SH-SY5Y (cell line): ENCODE measurements at regions not wholly inside any gene's neighbourhood (a gene's known extent, or its start where the extent isn't known, plus 50 kb on each side); places are given as distances from the start of the nearest gene placed in this dataset.

ENCODE experiments used
- GATA2 ChIP-seq: IDR thresholded peaks from 2 replicates; pipeline ENCODE4 v1.6.1; 2011; ENCODE audit warnings: mild to moderate bottlenecking, low read depth, low read length
- GATA3 ChIP-seq: IDR thresholded peaks from 2 replicates; pipeline ENCODE4 v1.6.1; 2011; ENCODE audit warnings: low read depth, mild to moderate bottlenecking, low read length, moderate library complexity

DNA sequence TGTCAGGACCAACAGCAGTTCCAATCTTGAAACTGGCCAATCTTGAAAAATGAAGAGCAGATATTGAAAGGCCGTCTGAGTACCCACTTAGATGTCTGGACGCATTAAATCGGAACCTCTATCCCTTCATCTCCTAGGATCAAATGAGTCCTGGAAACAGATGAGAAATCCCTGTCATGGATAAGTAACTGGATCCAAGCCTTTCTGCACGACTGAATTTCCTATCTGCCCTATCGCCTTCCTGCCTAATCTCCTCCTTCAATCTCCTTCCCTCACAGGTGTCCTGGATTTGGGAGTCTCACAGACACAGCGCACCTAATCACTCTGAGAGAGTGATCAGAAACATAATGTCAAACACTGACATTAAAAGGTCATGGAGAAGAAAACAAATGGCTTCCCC, 245.2 kb upstream of the PRSS58 start:
- TF ChIP-seq GATA2 (no peak), GATA3 (no peak)
